Panc1 (cell line): ENCODE measurements at regions not wholly inside any gene's neighbourhood (a gene's known extent, or its start where the extent isn't known, plus 50 kb on each side); places are given as distances from the start of the nearest gene placed in this dataset.

Experiments
- ATAC-seq: fragments of 200-7000 bp; cut with Tn5 transposase; 2 replicates; pipeline ENCODE4 v1.9.1; 2020; ENCODE audit warnings: mild to moderate bottlenecking, moderate library complexity
- BruUV-seq: library from RNA; stranded (reverse); fragments of 400-500 nt; replicated peaks from 2 replicates; lab custom pipeline; 2021; lab: Mats Ljungman, UMichigan
- CTCF ChIA-PET: fragments of 300-600 bp; sonication (Branson Sonifier 250); formaldehyde crosslinking; loops from one replicate; lab custom pipeline; 2022; ENCODE audit warnings: antibody characterized with exemption; lab: Charles Lee
- POLR2A ChIA-PET: fragments of 300-600 bp; sonication (Branson Sonifier 250); formaldehyde crosslinking; loops from one replicate; lab custom pipeline; 2022; ENCODE audit warnings: antibody characterized with exemption; lab: Charles Lee
- DNase-seq: peaks from one replicate; pipeline ENCODE4 v3.0.0-alpha.2; 2010; ENCODE audit warnings: low read depth, low spot score
- H3K27ac ChIP-seq: 2 replicates; pipeline ENCODE4 v1.5.1; 2011; ENCODE audit warnings: mild to moderate bottlenecking, low read length, inconsistent platforms
- H3K27me3 ChIP-seq: fragments of 200-500 bp; sonication (Bioruptor generic); 2 replicates; pipeline ENCODE4 v1.6.0; 2014; ENCODE audit warnings: low read length, inconsistent platforms; ENCODE audit not compliant: control insufficient read depth, insufficient read depth
- H3K36me3 ChIP-seq: fragments of 200-500 bp; sonication (Bioruptor generic); 2 replicates; pipeline ENCODE4 v1.5.1; 2014; ENCODE audit warnings: inconsistent platforms, mild to moderate bottlenecking, low read length, moderate library complexity; ENCODE audit not compliant: control insufficient read depth, insufficient read depth
- H3K4me1 ChIP-seq: 2 replicates; pipeline ENCODE4 v1.5.1; 2011; ENCODE audit warnings: inconsistent platforms, mild to moderate bottlenecking, low read length, moderate library complexity; ENCODE audit not compliant: control insufficient read depth, insufficient read depth
- H3K4me3 ChIP-seq, 2 experiments: 2 replicates each; pipeline ENCODE4 v1.5.1; 2011 to 2012; ENCODE audit warnings: low read depth in 2 of 2, low read length in 2 of 2, mild to moderate bottlenecking in 2 of 2, inconsistent platforms in 1 of 2, moderate library complexity in 1 of 2
- H3K9me3 ChIP-seq: fragments of 200-500 bp; sonication (Bioruptor generic); 2 replicates; pipeline ENCODE4 v1.5.1; 2014; ENCODE audit warnings: low read depth, mild to moderate bottlenecking, inconsistent platforms, low read length, moderate library complexity; ENCODE audit not compliant: control insufficient read depth, insufficient read depth
- CTCF ChIP-seq: fragments of 450-650 bp; IDR thresholded peaks from 2 replicates; pipeline ENCODE4 v1.5.1; 2017; ENCODE audit warnings: mild to moderate bottlenecking
- POLR2AphosphoS5 ChIP-seq: IDR thresholded peaks from 2 replicates; pipeline ENCODE4 v1.6.1; 2012; ENCODE audit warnings: mild to moderate bottlenecking, low read depth, low read length, moderate library complexity
- SIN3A ChIP-seq: IDR thresholded peaks from 2 replicates; pipeline ENCODE4 v1.6.1; 2012; ENCODE audit warnings: low read depth, mild to moderate bottlenecking, low read length, moderate library complexity, borderline replicate concordance; ENCODE audit not compliant: insufficient read depth
- TCF7L2 ChIP-seq: IDR thresholded peaks from 2 replicates; pipeline ENCODE4 v1.6.1; 2011; ENCODE audit warnings: mild to moderate bottlenecking, low read depth, low read length, inconsistent platforms
- in situ Hi-C: cut with HindIII; loops from 2 replicates; pipeline ENCODE4 v1.10.0; 2016; ENCODE audit warnings: low sequenced_read_pairs, low pct_unique_long_range_greater_than_20kb
- intact Hi-C: fragments of 100-400 bp; cut with micrococcal nuclease; formaldehyde crosslinking; loops from one replicate; pipeline ENCODE4 v1.10.0; 2022; ENCODE audit not compliant: unreplicated experiment
- TF ChIP-seq, protein P1 (sequence below), 2 experiments: IDR thresholded peaks; 2 replicates each; pipeline ENCODE4 v1.6.1; 2011 to 2012; ENCODE audit warnings: low read depth in 2 of 2, control low read depth in 1 of 2, low read length in 1 of 2, mild to moderate bottlenecking in 1 of 2, moderate library complexity in 1 of 2; ENCODE audit not compliant: insufficient read depth in 1 of 2

- H3K36me3 ChIP-seq, result no peaks in the 10 kb centered on the region
- TF ChIP-seq TCF7L2, result no peak
- no peak for TF ChIP-seq POLR2AphosphoS5
- no peak for TF ChIP-seq SIN3A
- no peak for TF ChIP-seq CTCF
- TF ChIP-seq, protein P1, sequence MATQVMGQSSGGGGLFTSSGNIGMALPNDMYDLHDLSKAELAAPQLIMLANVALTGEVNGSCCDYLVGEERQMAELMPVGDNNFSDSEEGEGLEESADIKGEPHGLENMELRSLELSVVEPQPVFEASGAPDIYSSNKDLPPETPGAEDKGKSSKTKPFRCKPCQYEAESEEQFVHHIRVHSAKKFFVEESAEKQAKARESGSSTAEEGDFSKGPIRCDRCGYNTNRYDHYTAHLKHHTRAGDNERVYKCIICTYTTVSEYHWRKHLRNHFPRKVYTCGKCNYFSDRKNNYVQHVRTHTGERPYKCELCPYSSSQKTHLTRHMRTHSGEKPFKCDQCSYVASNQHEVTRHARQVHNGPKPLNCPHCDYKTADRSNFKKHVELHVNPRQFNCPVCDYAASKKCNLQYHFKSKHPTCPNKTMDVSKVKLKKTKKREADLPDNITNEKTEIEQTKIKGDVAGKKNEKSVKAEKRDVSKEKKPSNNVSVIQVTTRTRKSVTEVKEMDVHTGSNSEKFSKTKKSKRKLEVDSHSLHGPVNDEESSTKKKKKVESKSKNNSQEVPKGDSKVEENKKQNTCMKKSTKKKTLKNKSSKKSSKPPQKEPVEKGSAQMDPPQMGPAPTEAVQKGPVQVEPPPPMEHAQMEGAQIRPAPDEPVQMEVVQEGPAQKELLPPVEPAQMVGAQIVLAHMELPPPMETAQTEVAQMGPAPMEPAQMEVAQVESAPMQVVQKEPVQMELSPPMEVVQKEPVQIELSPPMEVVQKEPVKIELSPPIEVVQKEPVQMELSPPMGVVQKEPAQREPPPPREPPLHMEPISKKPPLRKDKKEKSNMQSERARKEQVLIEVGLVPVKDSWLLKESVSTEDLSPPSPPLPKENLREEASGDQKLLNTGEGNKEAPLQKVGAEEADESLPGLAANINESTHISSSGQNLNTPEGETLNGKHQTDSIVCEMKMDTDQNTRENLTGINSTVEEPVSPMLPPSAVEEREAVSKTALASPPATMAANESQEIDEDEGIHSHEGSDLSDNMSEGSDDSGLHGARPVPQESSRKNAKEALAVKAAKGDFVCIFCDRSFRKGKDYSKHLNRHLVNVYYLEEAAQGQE (IDR thresholded peaks at IDR 0.05; ENCODE audit: insufficient read depth in 1 of 2, low read depth in 2 of 2, low read length in 1 of 2), result no peak
- peak overlapping the region in 1 of 2 experiments; percentile 29; a peak in 2 of 4 replicates for H3K4me3 ChIP-seq
- DNase-seq (peak; percentile 20), ATAC-seq (no peak)
- POLR2A ChIA-PET, result interaction anchor here (0.5 to 1.0 kb wide), 2 partner anchors 66 to 239 kb away, joined by 4 to 9 read pairs; no protein-coding TSS in a partner anchor
- intact Hi-C loops, result no loop called here
- CTCF ChIA-PET, result no interaction called here
- in situ Hi-C loops, result no loop called here
- peaks cover 58% of the 10 kb centered on the region for H3K4me1 ChIP-seq
- H3K9me3 ChIP-seq, result no peaks in the 10 kb centered on the region
- no TSS peak for BruUV-seq
- H3K27me3 ChIP-seq, result no peaks in the 10 kb centered on the region
- H3K27ac ChIP-seq, result peak overlapping the region; percentile 97
These were observed 52.8 kb upstream of the IFFO2 start for GRCh38 chr1:19009126-19009881.

GRCh38 chr1:19007491-19008441, 51.3 kb upstream of the IFFO2 start:
- in situ Hi-C loops, result no loop called here

More at GRCh38 chr1:19007491-19008441, 51.3 kb upstream of the IFFO2 start:
- ATAC-seq (no peak; the same call in 1 of the 2 replicates), DNase-seq (no peak)
- ChIA-PET POLR2A (no interaction called here), CTCF (no interaction called here)
- peaks cover 57% of the 10 kb centered on the region for H3K4me1 ChIP-seq
- no peaks in the 10 kb centered on the region; the same call in 1 of the 2 replicates for H3K9me3 ChIP-seq
- peak overlapping the region; percentile 97 for H3K27ac ChIP-seq
- no peaks in the 10 kb centered on the region for H3K36me3 ChIP-seq
- intact Hi-C loops, result no loop called here
- no peak for TF ChIP-seq SIN3A
- peak; percentile 67; the same call in 1 of the 2 replicates for TF ChIP-seq TCF7L2
- no peak for TF ChIP-seq CTCF
- BruUV-seq, result no TSS peak
- no peaks in the 10 kb centered on the region for H3K27me3 ChIP-seq
- no peak overlapping the region for H3K4me3 ChIP-seq
